ENCODE measurements at regions not wholly inside any gene's neighbourhood (a gene's known extent, or its start where the extent isn't known, plus 50 kb on each side); places are given as distances from the start of the nearest gene placed in this dataset.

GRCh38 chr18:46243673-46244072, 139.5 kb downstream of the HAUS1 start:
- H3K27ac Mint-ChIP-seq: no peak overlapping the region
- H3K4me1 Mint-ChIP-seq (ENCODE audit: low read depth): peaks cover 20% of the 10 kb centered on the region

GRCh38 chr18:46246101-46246500, 141.9 kb downstream of the HAUS1 start:
- Mint-ChIP-seq H3K36me3 (ENCODE audit: low read depth) (peaks cover 28% of the 10 kb centered on the region), H3K27me3 (ENCODE audit: low read depth) (no peaks in the 10 kb centered on the region)

More at GRCh38 chr18:46243673-46244072, 139.5 kb downstream of the HAUS1 start:
- H3K9me3 Mint-ChIP-seq: no peaks in the 10 kb centered on the region
- H3K36me3 Mint-ChIP-seq (ENCODE audit: low read depth): peaks cover 25% of the 10 kb centered on the region
- no peak overlapping the region for H3K4me3 Mint-ChIP-seq
- H3K27me3 Mint-ChIP-seq (ENCODE audit: low read depth): no peaks in the 10 kb centered on the region

GRCh38 chr18:46247942-46248341, 143.8 kb downstream of the HAUS1 start:
- Mint-ChIP-seq H3K9me3 (no peaks in the 10 kb centered on the region), H3K36me3 (ENCODE audit: low read depth) (peaks cover 29% of the 10 kb centered on the region), H3K27me3 (ENCODE audit: low read depth) (no peaks in the 10 kb centered on the region), H3K4me3 (no peak overlapping the region), H3K4me1 (ENCODE audit: low read depth) (peaks cover 40% of the 10 kb centered on the region), H3K27ac (peak overlapping the region; percentile 57)

More at GRCh38 chr18:46246101-46246500, 141.9 kb downstream of the HAUS1 start:
- H3K9me3 Mint-ChIP-seq: no peaks in the 10 kb centered on the region
- H3K4me3 Mint-ChIP-seq: no peak overlapping the region
- H3K4me1 Mint-ChIP-seq (ENCODE audit: low read depth): peaks cover 37% of the 10 kb centered on the region
- H3K27ac Mint-ChIP-seq: no peak overlapping the region

- Mint-ChIP-seq H3K27ac (peak overlapping the region; percentile 94), H3K4me3 (peak overlapping the region; percentile 79), H3K36me3 (ENCODE audit: low read depth) (peaks cover 42% of the 10 kb centered on the region), H3K4me1 (ENCODE audit: low read depth) (peaks cover 51% of the 10 kb centered on the region), H3K9me3 (no peaks in the 10 kb centered on the region), H3K27me3 (ENCODE audit: low read depth) (no peaks in the 10 kb centered on the region)
Observed at GRCh38 chr18:46250084-46250811, 146.1 kb downstream of the HAUS1 start.

GRCh38 chr18:46250812-46251173, 146.6 kb downstream of the HAUS1 start:
- no peaks in the 10 kb centered on the region for H3K27me3 Mint-ChIP-seq (ENCODE audit: low read depth)
- H3K4me3 Mint-ChIP-seq: peak overlapping the region; percentile 79
- peaks cover 50% of the 10 kb centered on the region for H3K4me1 Mint-ChIP-seq (ENCODE audit: low read depth)
- H3K9me3 Mint-ChIP-seq: no peaks in the 10 kb centered on the region
- peak overlapping the region; percentile 94 for H3K27ac Mint-ChIP-seq
- H3K36me3 Mint-ChIP-seq (ENCODE audit: low read depth): peaks cover 44% of the 10 kb centered on the region

GRCh38 chr18:46252759-46253158, 148.6 kb downstream of the HAUS1 start:
- H3K27me3 Mint-ChIP-seq (ENCODE audit: low read depth): no peaks in the 10 kb centered on the region
- no peak overlapping the region for H3K4me3 Mint-ChIP-seq
- H3K36me3 Mint-ChIP-seq (ENCODE audit: low read depth): peaks cover 55% of the 10 kb centered on the region
- H3K27ac Mint-ChIP-seq: peak overlapping the region; percentile 65
- H3K9me3 Mint-ChIP-seq: no peaks in the 10 kb centered on the region
- H3K4me1 Mint-ChIP-seq (ENCODE audit: low read depth): peaks cover 52% of the 10 kb centered on the region

GRCh38 chr18:46253498-46253897, 149.3 kb downstream of the HAUS1 start:
- Mint-ChIP-seq H3K36me3 (ENCODE audit: low read depth) (peaks cover 51% of the 10 kb centered on the region), H3K4me3 (no peak overlapping the region), H3K9me3 (no peaks in the 10 kb centered on the region), H3K27ac (peak overlapping the region; percentile 46), H3K27me3 (ENCODE audit: low read depth) (no peaks in the 10 kb centered on the region), H3K4me1 (ENCODE audit: low read depth) (peaks cover 47% of the 10 kb centered on the region)

- Mint-ChIP-seq H3K27me3 (ENCODE audit: low read depth) (no peaks in the 10 kb centered on the region), H3K4me1 (ENCODE audit: low read depth) (peaks cover 36% of the 10 kb centered on the region), H3K27ac (no peak overlapping the region), H3K9me3 (no peaks in the 10 kb centered on the region), H3K4me3 (no peak overlapping the region), H3K36me3 (ENCODE audit: low read depth) (peaks cover 48% of the 10 kb centered on the region)
Observed at GRCh38 chr18:46256078-46256477, 151.9 kb downstream of the HAUS1 start.

- H3K27ac Mint-ChIP-seq: no peak overlapping the region
- no peaks in the 10 kb centered on the region for H3K9me3 Mint-ChIP-seq
- no peaks in the 10 kb centered on the region for H3K27me3 Mint-ChIP-seq (ENCODE audit: low read depth)
- no peak overlapping the region for H3K4me3 Mint-ChIP-seq
- H3K36me3 Mint-ChIP-seq (ENCODE audit: low read depth): peaks cover 49% of the 10 kb centered on the region
- peaks cover 44% of the 10 kb centered on the region for H3K4me1 Mint-ChIP-seq (ENCODE audit: low read depth)
Observed at GRCh38 chr18:46257366-46257765, 153.2 kb downstream of the HAUS1 start.

- Mint-ChIP-seq H3K4me1 (ENCODE audit: low read depth) (peaks cover 46% of the 10 kb centered on the region), H3K27me3 (ENCODE audit: low read depth) (no peaks in the 10 kb centered on the region), H3K9me3 (no peaks in the 10 kb centered on the region), H3K4me3 (no peak overlapping the region), H3K27ac (peak overlapping the region; percentile 3), H3K36me3 (ENCODE audit: low read depth) (peaks cover 49% of the 10 kb centered on the region)
Observed at GRCh38 chr18:46260016-46260878, 156.1 kb downstream of the HAUS1 start.

- no peak overlapping the region for H3K4me3 Mint-ChIP-seq
- H3K36me3 Mint-ChIP-seq (ENCODE audit: low read depth): peaks cover 50% of the 10 kb centered on the region
- H3K4me1 Mint-ChIP-seq (ENCODE audit: low read depth): peaks cover 47% of the 10 kb centered on the region
- H3K27ac Mint-ChIP-seq: no peak overlapping the region
- no peaks in the 10 kb centered on the region for H3K27me3 Mint-ChIP-seq (ENCODE audit: low read depth)
- no peaks in the 10 kb centered on the region for H3K9me3 Mint-ChIP-seq
Observed at GRCh38 chr18:46260879-46261143, 156.6 kb downstream of the HAUS1 start.

- H3K9me3 Mint-ChIP-seq: no peaks in the 10 kb centered on the region
- H3K4me3 Mint-ChIP-seq: no peak overlapping the region
- peaks cover 49% of the 10 kb centered on the region for H3K4me1 Mint-ChIP-seq (ENCODE audit: low read depth)
- H3K27me3 Mint-ChIP-seq (ENCODE audit: low read depth): no peaks in the 10 kb centered on the region
- no peak overlapping the region for H3K27ac Mint-ChIP-seq
- peaks cover 47% of the 10 kb centered on the region for H3K36me3 Mint-ChIP-seq (ENCODE audit: low read depth)
Observed at GRCh38 chr18:46261799-46262198, 157.6 kb downstream of the HAUS1 start.

- H3K4me1 Mint-ChIP-seq (ENCODE audit: low read depth): peaks cover 49% of the 10 kb centered on the region
- no peaks in the 10 kb centered on the region for H3K27me3 Mint-ChIP-seq (ENCODE audit: low read depth)
- H3K36me3 Mint-ChIP-seq (ENCODE audit: low read depth): peaks cover 38% of the 10 kb centered on the region
- no peak overlapping the region for H3K4me3 Mint-ChIP-seq
- H3K27ac Mint-ChIP-seq: peak overlapping the region; percentile 36
- H3K9me3 Mint-ChIP-seq: no peaks in the 10 kb centered on the region
Observed at GRCh38 chr18:46262856-46263255, 158.7 kb downstream of the HAUS1 start.

GRCh38 chr18:46264255-46264654, 160.1 kb downstream of the HAUS1 start:
- H3K27me3 Mint-ChIP-seq (ENCODE audit: low read depth): no peaks in the 10 kb centered on the region
- H3K4me3 Mint-ChIP-seq: no peak overlapping the region
- H3K4me1 Mint-ChIP-seq (ENCODE audit: low read depth): peaks cover 62% of the 10 kb centered on the region
- H3K9me3 Mint-ChIP-seq: no peaks in the 10 kb centered on the region
- H3K36me3 Mint-ChIP-seq (ENCODE audit: low read depth): peaks cover 42% of the 10 kb centered on the region
- peak overlapping the region; percentile 4 for H3K27ac Mint-ChIP-seq
